ENCODE measurements at regions not wholly inside any gene's neighbourhood (a gene's known extent, or its start where the extent isn't known, plus 50 kb on each side); places are given as distances from the start of the nearest gene placed in this dataset.
"Not testable (repeated sequence)": the region's sequence is repeated elsewhere in the genome, so short reads cannot be mapped to it uniquely, and the experiment has no call there.

- Histone ChIP-seq H3K4me2 (ENCODE audit: insufficient read depth, low read length) (peak overlapping the region; percentile 25; the same call in 1 of the 2 replicates), H3K4me3 (peak overlapping the region; percentile 26), H2AFZ (ENCODE audit: low read depth, low read length) (peak overlapping the region; percentile 55; the same call in 1 of the 2 replicates)
- in situ Hi-C loops (cut with MboI); CTCF ChIA-PET (ENCODE audit: low intra/inter-chr PET ratio); intact Hi-C loops (cut with micrococcal nuclease); H3K79me2 ChIP-seq (ENCODE audit: control insufficient read depth, insufficient read depth, low read length); POLR2A ChIA-PET; H3K27me3 ChIP-seq (ENCODE audit: control insufficient read depth in 2 of 2, insufficient read depth in 2 of 2, low read length in 2 of 2); H3K9me3 ChIP-seq (replicated peaks; ENCODE audit: control insufficient read depth, insufficient read depth, low read depth, low read length); H3K36me3 ChIP-seq (ENCODE audit: control insufficient read depth, insufficient read depth, low read length); H3K9me1 ChIP-seq (ENCODE audit: control insufficient read depth, insufficient read depth, low read length); FAIRE-seq; H3K27ac ChIP-seq (ENCODE audit: extremely low read depth, low read depth, low read length); H3K4me1 ChIP-seq (replicated peaks in 1 of 2; ENCODE audit: control insufficient read depth in 2 of 2, insufficient read depth in 2 of 2, low read length in 2 of 2); H3K9ac ChIP-seq (ENCODE audit: insufficient read depth in 1 of 2, low read depth in 2 of 2, low read length in 2 of 2); BruUV-seq (replicated peaks); H4K20me1 ChIP-seq (replicated peaks; ENCODE audit: control insufficient read depth, insufficient read depth, low read length); TF ChIP-seq ATF1, CEBPG, CREB1 (CRISPR knock-in tag; IDR thresholded peaks at IDR 0.05): not testable (repeated sequence)
- DNase-seq (ENCODE audit: extremely low read depth in 1 of 4, low spot score in 3 of 4) (peak in 3 of 4 experiments; percentile 12 to 41 (median 14)), ATAC-seq (peak; percentile 98)
- TF ChIP-seq NRF1 (conservative IDR thresholded peaks at IDR 0.05 in 1 of 2, IDR thresholded peaks at IDR 0.05 in 1 of 2) (peak; percentile 85 to 88), HCFC1 (IDR thresholded peaks at IDR 0.05; ENCODE audit: low read depth, low read length) (peak; percentile 74), CREM (IDR thresholded peaks at IDR 0.05; ENCODE audit: low read depth) (peak; percentile 63; the same call in 1 of the 2 replicates), YY1 (IDR thresholded peaks at IDR 0.05; ENCODE audit: borderline replicate concordance in 1 of 3, control insufficient read depth in 1 of 3, extremely low read depth in 1 of 3, insufficient read depth in 3 of 3, insufficient read length in 1 of 3, insufficient replicate concordance in 2 of 3, low read depth in 1 of 3, low read length in 2 of 3) (peak in 1 of 3 experiments; percentile 54), SIX5 (IDR thresholded peaks at IDR 0.05; ENCODE audit: borderline replicate concordance in 1 of 2, insufficient read depth in 1 of 2, low read depth in 1 of 2, low read length in 2 of 2) (peak in 1 of 2 experiments; percentile 43; a peak in 1 of 4 replicates), ATF1 (tag; IDR thresholded peaks at IDR 0.05) (0 out of 2 replicates have a peak, but pooled peaks have one; percentile 34), CEBPB (tag; IDR thresholded peaks at IDR 0.05) (peak; percentile 87), AFF1 (IDR thresholded peaks at IDR 0.05; ENCODE audit: low read depth in 1 of 2, partially characterized antibody in 2 of 2) (peak in 1 of 2 experiments; percentile 85), CEBPG (tag; conservative IDR thresholded peaks at IDR 0.05 in 1 of 2, IDR thresholded peaks at IDR 0.05 in 1 of 2) (peak in 1 of 2 experiments; percentile 43; a peak in 1 of 4 replicates), CREB1 (IDR thresholded peaks at IDR 0.05) (0 out of 2 replicates have a peak, but pooled peaks have one; percentile 19), ZNF143 (CRISPR knock-in tag; IDR thresholded peaks at IDR 0.05) (peak; percentile 53; the same call in 1 of the 2 replicates)
- 11% methylated on average over 27 of the region's 27 CpGs for WGBS (ENCODE audit: insufficient coverage, low coverage, missing lambda C conversion rate)
Observed at GRCh38 chr2:132304661-132305380, 111.8 kb upstream of the GPR39 start.
